Cardiac muscle cell (in vitro differentiated cells and primary cell): ENCODE measurements at regions not wholly inside any gene's neighbourhood (a gene's known extent, or its start where the extent isn't known, plus 50 kb on each side); places are given as distances from the start of the nearest gene placed in this dataset.

Experiments
- DNase-seq, 2 donors: peaks; one replicate each; pipeline versions ENCODE4 v3.0.0 to v3.0.0-alpha.2; 2010 to 2017; ENCODE audit warnings: low read depth in 1 of 2, low spot score in 1 of 2
- H3K27ac ChIP-seq: fragments of 200-600 bp; sonication (generic); 2 replicates; pipeline ENCODE4 v1.5.1; 2016
- H3K27me3 ChIP-seq: fragments of 200-600 bp; sonication (generic); 2 replicates; pipeline ENCODE4 v1.6.0; 2016; ENCODE audit warnings: control low read depth
- H3K36me3 ChIP-seq: fragments of 200-600 bp; sonication (generic); 2 replicates; pipeline ENCODE4 v1.5.1; 2016; ENCODE audit warnings: control low read depth
- H3K4me1 ChIP-seq: fragments of 200-600 bp; sonication (generic); 2 replicates; pipeline ENCODE4 v1.8.1; 2017; ENCODE audit warnings: low read depth, mild to moderate bottlenecking, mixed run types
- H3K4me3 ChIP-seq: fragments of 200-600 bp; sonication (generic); 2 replicates; pipeline ENCODE4 v1.5.1; 2016; ENCODE audit warnings: mild to moderate bottlenecking
- H3K9me3 ChIP-seq: fragments of 200-600 bp; sonication (generic); 2 replicates; pipeline ENCODE4 v1.5.1; 2017; ENCODE audit warnings: low read depth, mild to moderate bottlenecking, control low read depth
- TF ChIP-seq, protein P1 (sequence below): IDR thresholded peaks from 2 replicates; pipeline ENCODE4 v1.5.1; 2012; ENCODE audit warnings: low read depth, mild to moderate bottlenecking, low read length

DNA sequence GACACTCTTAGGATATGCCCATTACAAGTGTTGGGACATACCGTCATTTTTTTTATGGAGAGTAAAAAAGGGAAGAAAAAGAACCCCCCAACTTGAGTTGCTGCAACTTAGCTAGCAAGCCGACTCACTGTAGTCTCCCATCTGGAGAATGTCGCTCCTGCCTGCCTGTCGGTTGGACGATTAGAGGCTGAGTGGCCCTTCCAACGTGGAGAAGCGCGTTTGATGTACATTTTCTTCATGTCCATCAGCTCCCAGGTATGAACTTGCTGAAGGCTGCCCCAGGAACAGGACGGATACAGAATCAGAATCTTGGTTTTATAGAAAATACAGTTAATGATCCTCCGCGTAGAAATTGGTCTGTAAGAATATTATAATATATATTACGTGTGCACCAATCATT, 189.0 kb upstream of the SOX1 start:
- no peaks in the 10 kb centered on the region for H3K9me3 ChIP-seq
- no peak overlapping the region for H3K4me3 ChIP-seq
- DNase-seq, result no peak
- H3K4me1 ChIP-seq, result no peaks in the 10 kb centered on the region
- H3K36me3 ChIP-seq, result no peaks in the 10 kb centered on the region
- peaks cover 37% of the 10 kb centered on the region for H3K27me3 ChIP-seq
- no peak overlapping the region for H3K27ac ChIP-seq
- TF ChIP-seq, protein P1, sequence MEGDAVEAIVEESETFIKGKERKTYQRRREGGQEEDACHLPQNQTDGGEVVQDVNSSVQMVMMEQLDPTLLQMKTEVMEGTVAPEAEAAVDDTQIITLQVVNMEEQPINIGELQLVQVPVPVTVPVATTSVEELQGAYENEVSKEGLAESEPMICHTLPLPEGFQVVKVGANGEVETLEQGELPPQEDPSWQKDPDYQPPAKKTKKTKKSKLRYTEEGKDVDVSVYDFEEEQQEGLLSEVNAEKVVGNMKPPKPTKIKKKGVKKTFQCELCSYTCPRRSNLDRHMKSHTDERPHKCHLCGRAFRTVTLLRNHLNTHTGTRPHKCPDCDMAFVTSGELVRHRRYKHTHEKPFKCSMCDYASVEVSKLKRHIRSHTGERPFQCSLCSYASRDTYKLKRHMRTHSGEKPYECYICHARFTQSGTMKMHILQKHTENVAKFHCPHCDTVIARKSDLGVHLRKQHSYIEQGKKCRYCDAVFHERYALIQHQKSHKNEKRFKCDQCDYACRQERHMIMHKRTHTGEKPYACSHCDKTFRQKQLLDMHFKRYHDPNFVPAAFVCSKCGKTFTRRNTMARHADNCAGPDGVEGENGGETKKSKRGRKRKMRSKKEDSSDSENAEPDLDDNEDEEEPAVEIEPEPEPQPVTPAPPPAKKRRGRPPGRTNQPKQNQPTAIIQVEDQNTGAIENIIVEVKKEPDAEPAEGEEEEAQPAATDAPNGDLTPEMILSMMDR, result no peak

DNA sequence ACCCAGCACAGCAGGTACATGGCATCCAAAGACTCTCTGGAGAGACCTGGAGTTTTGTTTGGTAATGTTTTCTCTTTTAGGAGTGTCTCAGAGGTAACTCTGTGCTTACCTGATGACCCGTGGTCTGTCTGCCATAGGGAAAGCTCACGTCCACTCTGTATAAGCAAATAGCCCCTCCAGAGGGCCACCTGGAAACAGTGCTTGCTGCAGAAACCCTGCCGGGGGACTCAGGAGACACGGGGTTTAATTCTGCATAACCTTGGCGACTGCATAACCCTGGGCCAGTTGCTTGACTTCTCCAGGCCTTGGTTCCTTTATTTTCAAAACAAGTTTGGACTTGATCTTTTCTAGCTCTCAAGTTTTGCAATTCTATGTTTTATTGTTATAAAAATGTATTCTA, 187.2 kb upstream of the SOX1 start:
- DNase-seq, result no peak
- no peak overlapping the region for H3K4me3 ChIP-seq
- no peak overlapping the region for H3K27ac ChIP-seq
- H3K36me3 ChIP-seq, result no peaks in the 10 kb centered on the region
- no peaks in the 10 kb centered on the region for H3K9me3 ChIP-seq
- peaks cover 44% of the 10 kb centered on the region for H3K27me3 ChIP-seq
- TF ChIP-seq, protein P1, result no peak
- no peaks in the 10 kb centered on the region for H3K4me1 ChIP-seq

DNA sequence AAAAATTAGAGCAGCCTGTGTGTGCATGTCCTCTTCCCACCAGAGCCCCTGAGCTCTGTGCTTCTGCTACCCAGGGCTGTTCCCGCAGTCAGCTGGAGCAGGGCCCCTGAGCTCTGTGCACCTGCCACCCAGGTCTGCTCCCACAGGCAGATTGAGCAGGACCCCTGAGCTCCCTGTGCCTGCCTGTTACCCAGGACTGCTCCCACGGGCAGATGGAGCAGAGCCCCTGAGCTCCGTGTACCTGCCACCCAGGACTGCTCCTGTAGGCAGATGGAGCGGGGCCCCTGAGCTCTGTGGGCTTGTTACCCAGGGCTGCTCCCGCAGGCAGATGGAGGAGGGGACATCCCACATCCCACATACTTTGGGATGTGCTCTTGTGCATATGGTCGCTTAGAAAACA, 186.8 kb upstream of the SOX1 start:
- Histone ChIP-seq H3K9me3 (no peaks in the 10 kb centered on the region), H3K27me3 (peaks cover 44% of the 10 kb centered on the region), H3K4me1 (no peaks in the 10 kb centered on the region), H3K36me3 (no peaks in the 10 kb centered on the region), H3K27ac (no peak overlapping the region), H3K4me3 (no peak overlapping the region)
- DNase-seq, result no peak
- TF ChIP-seq, protein P1, result no peak

DNA sequence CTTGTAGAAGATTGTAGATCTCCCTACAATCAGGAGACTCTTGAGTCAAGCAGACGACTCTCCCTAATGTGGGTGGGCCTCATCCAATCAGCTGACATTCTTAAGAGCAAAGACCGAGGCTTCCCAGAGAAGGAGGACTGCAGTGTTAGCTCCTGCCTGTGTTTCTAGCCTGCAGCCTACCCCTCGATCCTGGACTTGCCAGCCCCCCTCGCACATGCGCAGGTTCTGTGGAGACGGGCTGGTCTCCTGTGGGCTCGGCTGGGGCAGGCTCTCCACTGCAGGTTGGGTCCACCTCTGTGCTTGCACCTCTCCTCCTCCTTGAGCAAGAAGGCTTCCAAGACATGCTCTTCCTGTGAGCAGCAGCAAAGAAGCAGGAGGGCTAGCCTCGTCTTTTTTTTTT, 185.2 kb upstream of the SOX1 start:
- DNase-seq, result no peak
- TF ChIP-seq, protein P1, result no peak
- no peaks in the 10 kb centered on the region for H3K4me1 ChIP-seq
- peaks cover 48% of the 10 kb centered on the region for H3K27me3 ChIP-seq
- H3K27ac ChIP-seq, result no peak overlapping the region
- no peak overlapping the region for H3K4me3 ChIP-seq
- no peaks in the 10 kb centered on the region for H3K36me3 ChIP-seq
- H3K9me3 ChIP-seq, result no peaks in the 10 kb centered on the region

DNA sequence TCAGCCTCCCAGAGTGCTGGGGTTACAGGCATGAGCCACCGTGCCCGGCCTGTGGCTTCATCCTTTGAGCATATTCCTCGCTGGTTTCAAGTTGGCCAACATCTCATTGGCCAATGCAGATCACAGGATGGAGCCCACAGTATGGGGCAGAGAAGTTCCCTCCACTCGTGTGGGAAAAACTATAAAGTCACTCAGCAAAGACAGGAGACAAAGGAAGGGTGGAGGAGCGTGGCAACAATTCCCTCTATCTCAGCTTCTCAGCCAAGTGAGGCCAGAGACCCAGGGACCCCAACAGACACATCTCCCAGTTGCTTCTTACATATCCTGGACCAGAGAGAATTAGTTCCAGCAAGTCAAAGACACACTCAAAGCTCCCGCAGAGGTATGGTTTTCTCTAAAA, 184.6 kb upstream of the SOX1 start:
- no peak overlapping the region for H3K4me3 ChIP-seq
- H3K27me3 ChIP-seq, result peaks cover 47% of the 10 kb centered on the region
- TF ChIP-seq, protein P1, result no peak
- no peaks in the 10 kb centered on the region for H3K4me1 ChIP-seq
- no peaks in the 10 kb centered on the region for H3K9me3 ChIP-seq
- no peak for DNase-seq
- no peaks in the 10 kb centered on the region for H3K36me3 ChIP-seq
- H3K27ac ChIP-seq, result no peak overlapping the region
